Thyroid gland (tissue), 4 donors: ENCODE measurements at regions not wholly inside any gene's neighbourhood (a gene's known extent, or its start where the extent isn't known, plus 50 kb on each side); places are given as distances from the start of the nearest gene placed in this dataset.

Experiments
- CTCF ChIP-seq, 6 experiments: fragments of 200-600 bp in 3 of 6; fragments of 450-650 bp in 3 of 6; sonication (generic) in 3 of 6; IDR thresholded peaks; one replicate each; pipeline ENCODE4 v1.5.1; 2016 to 2019; ENCODE audit warnings: antibody characterized with exemption in 6 of 6, mild to moderate bottlenecking in 2 of 6, inconsistent platforms in 1 of 6, moderate library complexity in 1 of 6
- POLR2A ChIP-seq, 2 donors: fragments of 450-650 bp; IDR thresholded peaks; one replicate each; pipeline ENCODE4 v1.6.1; 2017; ENCODE audit warnings: antibody characterized with exemption in 2 of 2, mild to moderate bottlenecking in 2 of 2, moderate library complexity in 1 of 2

- no peak for TF ChIP-seq CTCF (IDR thresholded peaks at IDR 0.05)
- no peak for TF ChIP-seq POLR2A (IDR thresholded peaks at IDR 0.05)
These were observed 161.0 kb upstream of the SLC28A3 start for GRCh38 chr9:84501587-84501986.
